Cardiac septum (tissue), 1 donor: ENCODE measurements at regions not wholly inside any gene's neighbourhood (a gene's known extent, or its start where the extent isn't known, plus 50 kb on each side); places are given as distances from the start of the nearest gene placed in this dataset.

Experiments used
- DNase-seq: peaks from one replicate; pipeline ENCODE4 v3.0.0-alpha.2; 2020; ENCODE audit warnings: low spot score
- intact Hi-C: fragments of 100-400 bp; cut with DNase I; formaldehyde crosslinking; loops from one replicate; pipeline ENCODE4 v1.14.0; 2022
- donor health status: DM: no; HTN: no; CAD: no.

- no peak for DNase-seq
- intact Hi-C loops: no loop called here
Observed at GRCh38 chr11:31921081-31921480, 110.0 kb upstream of the PAX6 start.

GRCh38 chr11:31919175-31919574 is 108.1 kb upstream of the PAX6 start:
- DNase-seq: no peak
- intact Hi-C loops: no loop called here

GRCh38 chr11:31915867-31916266 is 104.7 kb upstream of the PAX6 start:
- no peak for DNase-seq
- intact Hi-C loops: no loop called here

- DNase-seq: no peak
- intact Hi-C loops: no loop called here
Observed at GRCh38 chr11:31913985-31914384, 102.9 kb upstream of the PAX6 start.

DNA sequence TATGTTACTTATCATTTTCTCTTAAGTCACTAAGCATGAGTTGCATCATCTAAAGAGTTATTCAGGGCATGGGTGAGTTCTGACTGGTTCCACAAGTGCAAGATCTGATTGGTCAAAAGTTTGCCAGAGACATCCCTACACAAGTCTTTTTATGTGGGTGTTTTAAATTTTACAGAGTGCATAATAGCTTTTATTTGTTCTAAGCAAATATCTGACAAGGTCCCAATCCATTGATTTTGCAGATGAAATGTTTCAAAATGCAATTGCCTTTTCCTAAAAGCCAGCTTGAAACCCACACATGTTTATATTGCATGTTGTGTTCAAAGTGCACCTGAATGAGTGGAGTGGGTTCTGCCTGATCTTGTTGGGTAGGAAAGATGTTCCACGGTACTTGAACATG is 101.7 kb upstream of the PAX6 start:
- intact Hi-C loops: no loop called here

GRCh38 chr11:31910950-31911576 is 99.9 kb upstream of the PAX6 start:
- DNase-seq: no peak
- intact Hi-C loops: no loop called here

More for the DNA sequence above, 101.7 kb upstream of the PAX6 start:
- DNase-seq: no peak

GRCh38 chr11:31903225-31904074 is 92.3 kb upstream of the PAX6 start:
- intact Hi-C loops: no loop called here
- DNase-seq: no peak

- no peak for DNase-seq
- intact Hi-C loops: no loop called here
Observed at GRCh38 chr11:31902706-31903105, 91.6 kb upstream of the PAX6 start.

- no peak for DNase-seq
- intact Hi-C loops: no loop called here
Observed at GRCh38 chr11:31895926-31896325, 84.8 kb upstream of the PAX6 start.

- intact Hi-C loops: no loop called here
- no peak for DNase-seq
Observed at GRCh38 chr11:31887180-31887579, 76.1 kb upstream of the PAX6 start.

GRCh38 chr11:31884080-31884479 is 73.0 kb upstream of the PAX6 start:
- DNase-seq: no peak

DNA sequence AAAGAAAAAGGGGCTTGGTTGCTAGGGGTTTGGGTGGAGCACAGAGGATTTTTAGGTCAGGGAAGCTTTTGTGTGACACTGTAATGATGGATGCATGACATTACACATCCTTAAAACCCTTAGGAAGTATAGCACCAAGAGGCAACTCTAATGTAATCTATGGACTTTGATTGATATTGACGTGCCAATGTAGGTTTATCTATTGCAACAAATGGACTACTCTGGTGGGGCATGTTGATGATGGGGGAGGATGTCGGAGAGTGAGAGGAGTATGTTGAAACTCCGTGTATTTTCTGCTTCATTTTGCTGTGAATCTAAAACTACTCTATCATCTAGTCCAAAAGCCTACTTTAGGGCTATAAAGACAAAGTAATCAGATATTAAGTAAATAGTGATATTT is 72.3 kb upstream of the PAX6 start:
- no peak for DNase-seq
- intact Hi-C loops: no loop called here

More at GRCh38 chr11:31884080-31884479, 73.0 kb upstream of the PAX6 start:
- intact Hi-C loops: no loop called here

- intact Hi-C loops: no loop called here
- DNase-seq: no peak
Observed at GRCh38 chr11:31882951-31883392, 71.8 kb upstream of the PAX6 start.

DNA sequence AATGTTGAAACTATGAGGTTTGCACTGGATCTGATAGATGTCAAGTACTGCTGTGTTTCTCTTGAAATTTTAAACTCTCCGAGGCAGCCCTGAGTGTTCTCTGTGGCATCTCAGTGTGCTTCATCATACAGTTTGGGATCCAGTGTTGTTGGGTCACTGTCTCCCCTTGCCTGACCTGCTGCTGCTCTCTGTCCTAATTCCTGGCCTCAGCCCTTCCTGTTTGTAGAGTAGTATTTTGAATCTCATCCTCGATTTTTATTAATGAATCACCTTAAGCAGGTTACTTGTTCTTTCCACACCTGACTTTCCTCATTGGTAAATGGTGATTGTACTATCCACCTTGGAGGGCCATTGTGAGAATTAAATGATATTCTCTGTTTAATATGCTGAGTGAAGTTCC is 70.7 kb upstream of the PAX6 start:
- intact Hi-C loops: no loop called here
- no peak for DNase-seq

- DNase-seq: no peak
- intact Hi-C loops: no loop called here
Observed at GRCh38 chr11:31879681-31880080, 68.6 kb upstream of the PAX6 start.

- intact Hi-C loops: no loop called here
- DNase-seq: no peak
Observed at GRCh38 chr11:31877863-31878262, 66.7 kb upstream of the PAX6 start.

DNA sequence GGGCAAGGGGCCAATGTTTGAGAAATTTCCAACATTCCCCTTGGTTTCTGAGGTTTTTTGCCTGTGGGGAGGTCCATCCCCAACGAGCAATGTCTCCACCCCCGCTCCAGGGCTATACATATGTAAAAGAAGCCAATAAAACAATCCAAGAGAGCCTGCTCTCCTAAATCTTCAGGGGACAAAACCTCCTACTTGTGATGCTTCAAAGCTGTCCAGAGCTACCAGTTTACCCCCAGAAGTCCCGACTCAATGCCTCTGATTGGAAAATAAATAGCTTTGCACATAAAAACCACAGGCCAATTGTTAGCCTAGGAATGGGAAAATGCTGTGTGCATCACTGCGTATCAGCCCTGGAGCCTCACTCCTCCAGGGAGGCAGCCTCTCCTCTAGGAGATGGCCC is 66.0 kb upstream of the PAX6 start:
- no peak for DNase-seq
- intact Hi-C loops: no loop called here

- DNase-seq: no peak
- intact Hi-C loops: no loop called here
Observed at GRCh38 chr11:31875866-31876560, 64.9 kb upstream of the PAX6 start.

DNA sequence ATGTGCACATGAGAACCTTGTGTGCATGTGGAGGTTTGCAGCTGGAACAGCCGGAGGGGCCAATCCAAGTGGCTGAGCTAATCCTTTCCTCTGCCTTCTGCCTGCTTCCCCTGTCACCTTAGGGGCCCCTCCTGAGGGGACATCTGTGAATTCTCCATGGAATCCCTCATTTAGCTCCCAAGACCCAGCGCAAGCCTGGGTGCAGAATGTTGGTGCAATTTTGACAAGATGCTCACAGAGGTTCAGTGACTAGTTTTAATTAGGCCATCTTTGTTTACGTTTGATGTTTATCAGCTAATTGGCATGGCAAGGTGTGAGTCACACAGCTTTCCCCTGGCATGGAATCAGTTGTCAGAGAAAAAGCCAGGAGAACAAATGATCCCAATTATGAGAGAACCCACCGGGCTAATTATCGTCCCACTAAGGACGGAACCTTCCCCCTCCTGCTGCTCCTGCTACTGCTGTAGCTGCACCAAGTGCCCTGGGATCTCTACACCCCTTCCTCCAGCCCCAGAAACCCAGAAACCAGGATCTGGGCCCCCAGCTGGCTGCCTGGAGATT is 63.6 kb upstream of the PAX6 start:
- no peak for DNase-seq
- intact Hi-C loops: loop anchor here (5.0 kb wide), 1 partner anchor 477 kb away; no protein-coding TSS in a partner anchor

DNA sequence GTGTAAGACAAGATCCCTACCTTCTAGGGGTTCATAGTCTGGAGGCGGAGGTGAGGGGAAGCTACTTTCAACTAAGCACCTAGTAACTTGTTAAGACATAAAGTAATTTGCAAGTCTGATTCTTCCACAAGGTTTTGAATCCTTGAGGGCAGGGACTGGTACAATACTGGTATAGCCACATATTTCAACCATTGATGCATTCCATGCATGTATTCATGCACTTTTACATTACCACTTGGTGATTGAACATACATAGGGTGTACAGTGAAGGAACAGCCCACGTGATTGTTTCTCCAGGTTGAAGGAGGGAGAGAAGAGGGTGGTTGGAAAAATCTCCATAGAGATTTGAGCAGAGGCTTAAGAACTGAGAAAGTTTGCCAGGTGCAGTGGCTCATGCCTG is 62.0 kb upstream of the PAX6 start:
- DNase-seq: no peak
- intact Hi-C loops: loop anchor here (5.0 kb wide), 1 partner anchor 476 kb away; no protein-coding TSS in a partner anchor
